Ascending aorta (tissue), 2 donors: ENCODE measurements at regions not wholly inside any gene's neighbourhood (a gene's known extent, or its start where the extent isn't known, plus 50 kb on each side); places are given as distances from the start of the nearest gene placed in this dataset.

Source experiments
- DNase-seq, 2 donors: peaks; one replicate each; pipeline ENCODE4 v3.0.0-alpha.2; 2019; ENCODE audit warnings: low spot score in 2 of 2
- H3K27ac ChIP-seq, 2 donors: fragments of 200-600 bp; sonication (generic); one replicate each; pipeline ENCODE4 v1.5.1; 2016 to 2017; ENCODE audit warnings: mild to moderate bottlenecking in 1 of 2
- H3K27me3 ChIP-seq: fragments of 200-600 bp; sonication (generic); one replicate; pipeline ENCODE4 v1.5.1; 2017
- H3K36me3 ChIP-seq, 2 donors: fragments of 200-600 bp; sonication (generic); one replicate each; pipeline ENCODE4 v1.5.1; 2016
- H3K4me1 ChIP-seq, 2 donors: fragments of 200-600 bp; sonication (generic); one replicate each; pipeline ENCODE4 v1.5.1; 2016 to 2017; ENCODE audit warnings: mild to moderate bottlenecking in 1 of 2
- H3K4me3 ChIP-seq, 2 donors: fragments of 200-600 bp; sonication (generic); one replicate each; pipeline ENCODE4 v1.5.1; 2016 to 2017; ENCODE audit warnings: mild to moderate bottlenecking in 1 of 2
- H3K9me3 ChIP-seq, 2 donors: fragments of 200-600 bp; sonication (generic); one replicate each; pipeline ENCODE4 v1.5.1; 2016
- CTCF ChIP-seq, 3 experiments: fragments of 200-600 bp in 2 of 3; fragments of 450-650 bp in 1 of 3; sonication (generic) in 2 of 3; IDR thresholded peaks; one replicate each; pipeline ENCODE4 v1.5.1; 2016 to 2019; ENCODE audit warnings: antibody characterized with exemption in 3 of 3, mild to moderate bottlenecking in 1 of 3, moderate library complexity in 1 of 3
- intact Hi-C: fragments of 100-400 bp; cut with DNase I; formaldehyde crosslinking; loops from one replicate; pipeline ENCODE4 v1.15.1; 2023

- DNase-seq = no peak
- H3K27me3 ChIP-seq = no peaks in the 10 kb centered on the region
- intact Hi-C loops = no loop called here
- no peaks in the 10 kb centered on the region for H3K4me1 ChIP-seq
- H3K36me3 ChIP-seq = no peaks in the 10 kb centered on the region
- H3K4me3 ChIP-seq = no peak overlapping the region
- no peak overlapping the region for H3K27ac ChIP-seq
- no peak for TF ChIP-seq CTCF (IDR thresholded peaks at IDR 0.05)
- no peaks in the 10 kb centered on the region for H3K9me3 ChIP-seq
These were observed 342.5 kb upstream of the MPDZ start for GRCh38 chr9:13621872-13622564.

- Histone ChIP-seq H3K27ac (peak overlapping the region in 1 of 2 donors; percentile 11), H3K4me1 (peaks cover 0 to 4% of the 10 kb centered on the region in 2 donors), H3K27me3 (no peaks in the 10 kb centered on the region), H3K9me3 (no peaks in the 10 kb centered on the region), H3K4me3 (no peak overlapping the region), H3K36me3 (no peaks in the 10 kb centered on the region)
- no peak for TF ChIP-seq CTCF (IDR thresholded peaks at IDR 0.05)
- intact Hi-C loops = no loop called here
- no peak for DNase-seq
These were observed 337.1 kb upstream of the MPDZ start for GRCh38 chr9:13616491-13617035.

GRCh38 chr9:13615660-13616490, 336.4 kb upstream of the MPDZ start:
- H3K4me1 ChIP-seq = peaks cover 0 to 4% of the 10 kb centered on the region in 2 donors
- no peaks in the 10 kb centered on the region for H3K9me3 ChIP-seq
- no peak overlapping the region for H3K4me3 ChIP-seq
- no peaks in the 10 kb centered on the region for H3K36me3 ChIP-seq
- intact Hi-C loops = no loop called here
- DNase-seq = no peak
- peak overlapping the region in 1 of 2 donors; percentile 11 for H3K27ac ChIP-seq
- no peak for TF ChIP-seq CTCF (IDR thresholded peaks at IDR 0.05)
- no peaks in the 10 kb centered on the region for H3K27me3 ChIP-seq

GRCh38 chr9:13614060-13614459, 334.6 kb upstream of the MPDZ start:
- Histone ChIP-seq H3K27me3 (no peaks in the 10 kb centered on the region), H3K27ac (no peak overlapping the region), H3K4me3 (no peak overlapping the region), H3K36me3 (no peaks in the 10 kb centered on the region), H3K9me3 (no peaks in the 10 kb centered on the region), H3K4me1 (peaks cover 0 to 4% of the 10 kb centered on the region in 2 donors)
- no peak for DNase-seq
- intact Hi-C loops = no loop called here
- no peak for TF ChIP-seq CTCF (IDR thresholded peaks at IDR 0.05)

GRCh38 chr9:13613296-13613695, 333.8 kb upstream of the MPDZ start:
- intact Hi-C loops = no loop called here
- H3K9me3 ChIP-seq = no peaks in the 10 kb centered on the region
- no peak overlapping the region for H3K27ac ChIP-seq
- no peak overlapping the region for H3K4me3 ChIP-seq
- no peak for TF ChIP-seq CTCF (IDR thresholded peaks at IDR 0.05)
- peaks cover 0 to 4% of the 10 kb centered on the region in 2 donors for H3K4me1 ChIP-seq
- H3K27me3 ChIP-seq = no peaks in the 10 kb centered on the region
- no peak for DNase-seq
- no peaks in the 10 kb centered on the region for H3K36me3 ChIP-seq
